Gastroesophageal sphincter (tissue), 3 donors: ENCODE measurements at regions not wholly inside any gene's neighbourhood (a gene's known extent, or its start where the extent isn't known, plus 50 kb on each side); places are given as distances from the start of the nearest gene placed in this dataset.

ENCODE experiments used
- EP300 ChIP-seq: sonication (generic); formaldehyde crosslinking; IDR thresholded peaks from one replicate; pipeline ENCODE4 v1.6.1; 2017; ENCODE audit warnings: antibody characterized with exemption, mild to moderate bottlenecking
- TF ChIP-seq, protein P1 (sequence below), 4 experiments: fragments of 200-600 bp in 2 of 4; fragments of 450-650 bp in 2 of 4; sonication (generic) in 1 of 4; IDR thresholded peaks; one replicate each; pipeline ENCODE4 v1.5.1; 2017 to 2019; ENCODE audit warnings: antibody characterized with exemption in 4 of 4, mild to moderate bottlenecking in 2 of 4, moderate library complexity in 2 of 4

DNA sequence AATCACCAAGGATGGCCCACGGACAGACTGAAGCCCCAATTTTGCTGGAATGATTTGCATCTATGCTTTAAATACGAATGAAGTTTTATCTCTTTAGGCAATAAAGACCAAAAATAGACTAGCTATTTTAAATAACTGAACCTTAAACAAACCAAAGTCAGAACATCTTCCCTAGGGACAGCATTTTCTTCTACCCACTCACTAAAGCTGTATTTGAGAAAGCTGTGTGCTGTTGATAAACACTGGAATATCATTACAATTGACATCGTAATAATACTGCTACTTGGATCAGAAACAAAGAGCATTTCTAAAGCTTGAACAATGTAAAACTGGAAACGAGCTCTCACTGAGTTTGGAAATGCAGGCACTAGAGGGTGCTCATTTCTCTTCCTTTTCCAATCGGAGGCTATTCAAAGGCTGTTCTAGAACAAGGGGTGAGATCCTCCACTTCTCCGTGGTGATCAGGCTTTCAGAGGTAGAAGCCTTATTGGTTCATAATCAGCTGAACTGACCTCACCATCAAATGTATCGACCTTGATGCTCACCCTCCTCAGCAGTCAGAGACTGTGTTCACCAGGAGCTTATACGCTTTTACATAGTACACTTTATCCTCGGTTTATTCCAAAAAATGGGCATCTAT is 225.3 kb upstream of the PRSS1 start:
- TF ChIP-seq EP300: no peak
- TF ChIP-seq, protein P1, sequence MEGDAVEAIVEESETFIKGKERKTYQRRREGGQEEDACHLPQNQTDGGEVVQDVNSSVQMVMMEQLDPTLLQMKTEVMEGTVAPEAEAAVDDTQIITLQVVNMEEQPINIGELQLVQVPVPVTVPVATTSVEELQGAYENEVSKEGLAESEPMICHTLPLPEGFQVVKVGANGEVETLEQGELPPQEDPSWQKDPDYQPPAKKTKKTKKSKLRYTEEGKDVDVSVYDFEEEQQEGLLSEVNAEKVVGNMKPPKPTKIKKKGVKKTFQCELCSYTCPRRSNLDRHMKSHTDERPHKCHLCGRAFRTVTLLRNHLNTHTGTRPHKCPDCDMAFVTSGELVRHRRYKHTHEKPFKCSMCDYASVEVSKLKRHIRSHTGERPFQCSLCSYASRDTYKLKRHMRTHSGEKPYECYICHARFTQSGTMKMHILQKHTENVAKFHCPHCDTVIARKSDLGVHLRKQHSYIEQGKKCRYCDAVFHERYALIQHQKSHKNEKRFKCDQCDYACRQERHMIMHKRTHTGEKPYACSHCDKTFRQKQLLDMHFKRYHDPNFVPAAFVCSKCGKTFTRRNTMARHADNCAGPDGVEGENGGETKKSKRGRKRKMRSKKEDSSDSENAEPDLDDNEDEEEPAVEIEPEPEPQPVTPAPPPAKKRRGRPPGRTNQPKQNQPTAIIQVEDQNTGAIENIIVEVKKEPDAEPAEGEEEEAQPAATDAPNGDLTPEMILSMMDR (IDR thresholded peaks at IDR 0.05): no peak
